ENCODE measurements at regions not wholly inside any gene's neighbourhood (a gene's known extent, or its start where the extent isn't known, plus 50 kb on each side); places are given as distances from the start of the nearest gene placed in this dataset.

DNA sequence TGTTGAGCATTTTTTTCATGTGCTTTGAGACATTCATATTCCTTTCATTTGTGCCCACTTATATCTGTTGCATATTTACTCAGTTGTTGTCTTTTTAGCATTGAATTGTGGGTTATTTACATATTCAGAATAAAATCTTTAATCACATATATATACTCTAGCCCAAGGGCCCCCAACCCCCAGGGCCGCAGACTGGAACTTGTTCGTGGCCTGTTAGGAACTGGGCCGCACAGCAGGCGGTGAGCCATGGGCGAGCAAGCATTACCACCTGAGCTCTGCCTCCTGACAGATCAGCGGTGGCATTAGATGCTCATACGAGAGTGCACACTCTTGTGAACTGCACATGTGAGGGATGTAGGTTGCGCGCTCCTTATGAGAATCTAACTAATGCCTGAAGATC lies 480.6 kb downstream of the KCTD8 start:
- in situ Hi-C loops (cut with HindIII; ENCODE audit: low sequenced_read_pairs), result no loop called here
- TF ChIP-seq, protein P1, sequence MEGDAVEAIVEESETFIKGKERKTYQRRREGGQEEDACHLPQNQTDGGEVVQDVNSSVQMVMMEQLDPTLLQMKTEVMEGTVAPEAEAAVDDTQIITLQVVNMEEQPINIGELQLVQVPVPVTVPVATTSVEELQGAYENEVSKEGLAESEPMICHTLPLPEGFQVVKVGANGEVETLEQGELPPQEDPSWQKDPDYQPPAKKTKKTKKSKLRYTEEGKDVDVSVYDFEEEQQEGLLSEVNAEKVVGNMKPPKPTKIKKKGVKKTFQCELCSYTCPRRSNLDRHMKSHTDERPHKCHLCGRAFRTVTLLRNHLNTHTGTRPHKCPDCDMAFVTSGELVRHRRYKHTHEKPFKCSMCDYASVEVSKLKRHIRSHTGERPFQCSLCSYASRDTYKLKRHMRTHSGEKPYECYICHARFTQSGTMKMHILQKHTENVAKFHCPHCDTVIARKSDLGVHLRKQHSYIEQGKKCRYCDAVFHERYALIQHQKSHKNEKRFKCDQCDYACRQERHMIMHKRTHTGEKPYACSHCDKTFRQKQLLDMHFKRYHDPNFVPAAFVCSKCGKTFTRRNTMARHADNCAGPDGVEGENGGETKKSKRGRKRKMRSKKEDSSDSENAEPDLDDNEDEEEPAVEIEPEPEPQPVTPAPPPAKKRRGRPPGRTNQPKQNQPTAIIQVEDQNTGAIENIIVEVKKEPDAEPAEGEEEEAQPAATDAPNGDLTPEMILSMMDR (IDR thresholded peaks at IDR 0.05; ENCODE audit: low read depth, low read length, missing control alignments), result no peak
- no peak for DNase-seq (ENCODE audit: low read depth)
- no peak overlapping the region for H3K4me3 ChIP-seq (ENCODE audit: low read depth, low read length)

DNA sequence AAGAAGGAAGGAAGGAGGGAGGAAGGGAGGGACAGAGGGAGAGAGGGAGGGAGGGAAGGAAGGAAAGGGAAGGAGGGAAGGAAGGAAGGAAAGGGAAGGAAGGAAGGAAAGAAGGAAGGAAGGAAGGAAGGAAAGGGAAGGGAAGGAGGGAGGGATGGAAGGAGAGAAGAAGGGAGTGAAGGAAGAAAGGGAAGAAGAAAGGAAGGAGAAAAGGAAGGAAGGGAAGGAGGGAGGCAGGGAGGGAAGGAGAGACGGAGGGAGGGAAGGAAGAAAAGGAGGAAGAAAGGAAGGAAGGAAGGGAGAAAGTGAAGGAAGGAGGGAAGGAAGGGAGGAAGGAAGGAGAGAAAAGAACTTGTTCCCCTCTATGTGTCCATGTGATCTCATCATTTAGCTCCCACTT lies 465.0 kb downstream of the KCTD8 start:
- H3K4me3 ChIP-seq (ENCODE audit: low read depth, low read length), result no peak overlapping the region
- TF ChIP-seq, protein P1 (IDR thresholded peaks at IDR 0.05; ENCODE audit: low read depth, low read length, missing control alignments), result no peak
- in situ Hi-C loops (cut with HindIII; ENCODE audit: low sequenced_read_pairs), result no loop called here
- no peak for DNase-seq (ENCODE audit: low read depth)

- no peak overlapping the region for H3K4me3 ChIP-seq (ENCODE audit: low read depth, low read length)
- TF ChIP-seq, protein P1 (IDR thresholded peaks at IDR 0.05; ENCODE audit: low read depth, low read length, missing control alignments), result no peak
- no peak for DNase-seq (ENCODE audit: low read depth)
- in situ Hi-C loops (cut with HindIII; ENCODE audit: low sequenced_read_pairs), result no loop called here
These were observed 461.2 kb downstream of the KCTD8 start for GRCh38 chr4:43987331-43987944.

- H3K4me3 ChIP-seq (ENCODE audit: low read depth, low read length), result no peak overlapping the region
- in situ Hi-C loops (cut with HindIII; ENCODE audit: low sequenced_read_pairs), result no loop called here
- TF ChIP-seq, protein P1 (IDR thresholded peaks at IDR 0.05; ENCODE audit: low read depth, low read length, missing control alignments), result no peak
- no peak for DNase-seq (ENCODE audit: low read depth)
These were observed 458.1 kb downstream of the KCTD8 start for GRCh38 chr4:43990551-43990950.

DNA sequence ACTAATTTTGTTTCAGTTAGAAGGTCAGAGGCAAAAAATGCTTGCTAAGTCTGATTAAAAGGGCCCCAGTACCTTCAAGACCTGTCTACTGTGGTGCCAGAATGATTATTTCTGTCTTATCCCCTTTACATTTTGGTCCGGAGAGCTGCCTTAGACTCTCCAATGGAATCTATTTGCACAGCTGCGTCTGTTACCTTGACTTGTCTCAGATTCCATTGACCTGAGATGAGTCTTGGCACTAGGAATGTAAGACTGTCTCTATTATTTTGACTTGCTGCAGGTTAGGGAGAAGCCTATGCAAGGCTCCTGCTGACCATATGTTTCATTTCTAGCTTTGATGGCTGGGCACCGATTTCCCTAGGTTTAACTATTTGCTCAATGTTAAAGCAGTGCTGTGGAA lies 457.6 kb downstream of the KCTD8 start:
- no peak overlapping the region for H3K4me3 ChIP-seq (ENCODE audit: low read depth, low read length)
- no peak for DNase-seq (ENCODE audit: low read depth)
- in situ Hi-C loops (cut with HindIII; ENCODE audit: low sequenced_read_pairs), result no loop called here
- TF ChIP-seq, protein P1 (IDR thresholded peaks at IDR 0.05; ENCODE audit: low read depth, low read length, missing control alignments), result no peak

DNA sequence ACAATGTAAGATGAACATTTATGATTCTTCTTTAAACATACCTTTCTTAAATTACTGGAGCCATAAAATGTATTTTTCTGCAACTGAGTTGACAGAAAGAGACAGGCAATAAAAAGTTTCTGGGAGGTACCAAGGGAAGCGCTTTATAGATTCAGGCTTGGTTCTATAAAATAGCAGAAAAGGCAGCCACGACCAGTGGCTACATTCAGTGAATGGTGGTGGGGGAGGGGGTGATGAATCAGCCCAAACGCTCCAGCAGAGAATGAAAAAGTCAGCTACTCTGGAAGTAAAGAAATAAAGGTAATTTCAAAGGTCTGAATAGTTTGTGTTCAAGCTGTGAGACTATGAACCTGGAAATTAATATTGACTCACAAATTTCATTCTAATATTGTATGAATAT lies 456.1 kb downstream of the KCTD8 start:
- in situ Hi-C loops (cut with HindIII; ENCODE audit: low sequenced_read_pairs), result no loop called here
- TF ChIP-seq, protein P1 (IDR thresholded peaks at IDR 0.05; ENCODE audit: low read depth, low read length, missing control alignments), result no peak
- H3K4me3 ChIP-seq (ENCODE audit: low read depth, low read length), result no peak overlapping the region
- no peak for DNase-seq (ENCODE audit: low read depth)
